ENCODE measurements at regions not wholly inside any gene's neighbourhood (a gene's known extent, or its start where the extent isn't known, plus 50 kb on each side); places are given as distances from the start of the nearest gene placed in this dataset.
"Not testable (repeated sequence)": the region's sequence is repeated elsewhere in the genome, so short reads cannot be mapped to it uniquely, and the experiment has no call there.

GRCh38 chr4:189654396-189654795 is 286.3 kb upstream of the FRG1 start:
- not testable (repeated sequence) for DNase-seq

- DNase-seq: not testable (repeated sequence)
Observed at GRCh38 chr4:189655817-189656216, 284.9 kb upstream of the FRG1 start.

- DNase-seq: no peak
Observed at GRCh38 chr4:189656641-189657040, 284.0 kb upstream of the FRG1 start.

GRCh38 chr4:189658259-189658658 is 282.4 kb upstream of the FRG1 start:
- not testable (repeated sequence) for DNase-seq

- DNase-seq: not testable (repeated sequence)
Observed at GRCh38 chr4:189658831-189659230, 281.8 kb upstream of the FRG1 start.

GRCh38 chr4:189659287-189659686 is 281.4 kb upstream of the FRG1 start:
- DNase-seq: no peak

GRCh38 chr4:189660722-189661360 is 279.8 kb upstream of the FRG1 start:
- DNase-seq: no peak

- DNase-seq: no peak
Observed at GRCh38 chr4:189664693-189665250, 275.9 kb upstream of the FRG1 start.

- not testable (repeated sequence) for DNase-seq
Observed at GRCh38 chr4:189665712-189666305, 274.9 kb upstream of the FRG1 start.

GRCh38 chr4:189667386-189667785 is 273.3 kb upstream of the FRG1 start:
- not testable (repeated sequence) for DNase-seq

GRCh38 chr4:189697675-189698245 is 242.9 kb upstream of the FRG1 start:
- DNase-seq: not testable (repeated sequence)

GRCh38 chr4:189703000-189703399 is 237.7 kb upstream of the FRG1 start:
- DNase-seq: not testable (repeated sequence)

- DNase-seq: not testable (repeated sequence)
Observed at GRCh38 chr4:189706821-189707220, 233.9 kb upstream of the FRG1 start.

- not testable (repeated sequence) for DNase-seq
Observed at GRCh38 chr4:189707227-189707626, 233.4 kb upstream of the FRG1 start.

- DNase-seq: not testable (repeated sequence)
Observed at GRCh38 chr4:189711956-189712355, 228.7 kb upstream of the FRG1 start.

GRCh38 chr4:189721016-189721993 is 219.4 kb upstream of the FRG1 start:
- not testable (repeated sequence) for DNase-seq

- DNase-seq: not testable (repeated sequence)
Observed at GRCh38 chr4:189722324-189723003, 218.2 kb upstream of the FRG1 start.

- DNase-seq: not testable (repeated sequence)
Observed at GRCh38 chr4:189727982-189728638, 212.6 kb upstream of the FRG1 start.

GRCh38 chr4:189731989-189732388 is 208.7 kb upstream of the FRG1 start:
- DNase-seq: not testable (repeated sequence)

GRCh38 chr4:189733507-189733906 is 207.2 kb upstream of the FRG1 start:
- DNase-seq: not testable (repeated sequence)

- DNase-seq: not testable (repeated sequence)
Observed at GRCh38 chr4:189734648-189735267, 205.9 kb upstream of the FRG1 start.

Measured in activated naive CD4-positive, alpha-beta T cell (primary cell).